Endothelial cell of umbilical vein (primary cell): ENCODE measurements at regions not wholly inside any gene's neighbourhood (a gene's known extent, or its start where the extent isn't known, plus 50 kb on each side); places are given as distances from the start of the nearest gene placed in this dataset.

ENCODE experiments used
- BruUV-seq: library from RNA; stranded (reverse); fragments of 400-500 nt; replicated peaks from 2 replicates; lab custom pipeline; 2021; lab: Mats Ljungman, UMichigan
- CTCF ChIA-PET: fragments of 300-600, 350-600 bp; sonication (Branson Sonifier 250); formaldehyde crosslinking; loops from one replicate; lab custom pipeline; 2021; ENCODE audit warnings: antibody characterized with exemption, inconsistent platforms; lab: Charles Lee
- POLR2A ChIA-PET: fragments of 300-600, 350-600 bp; sonication (Branson Sonifier 250); formaldehyde crosslinking; loops from one replicate; lab custom pipeline; 2021; ENCODE audit warnings: antibody characterized with exemption, inconsistent platforms; lab: Charles Lee
- DNase-seq: peaks from one replicate; pipeline ENCODE4 v3.0.0-alpha.2; 2011; ENCODE audit warnings: low read depth, low spot score
- FAIRE-seq: peaks from 2 replicates; lab custom pipeline; 2011; peaks lifted over from hg19 to GRCh38; lab: Jason Lieb, UNC
- H2AFZ ChIP-seq: 2 replicates; pipeline ENCODE4 v1.6.0; 2012; ENCODE audit warnings: low read depth, low read length, control low read depth, inconsistent platforms
- H3K27ac ChIP-seq: 2 replicates; pipeline ENCODE4 v1.5.1; 2011; ENCODE audit warnings: low read depth, mild to moderate bottlenecking, control low read depth, low read length, moderate library complexity; ENCODE audit not compliant: insufficient read depth
- H3K27me3 ChIP-seq, 2 experiments: 2 replicates each; pipeline versions ENCODE4 v1.6.0 to v1.6.1; 2011; ENCODE audit warnings: low read length in 2 of 2, mixed read lengths in 1 of 2; ENCODE audit not compliant: control insufficient read depth in 2 of 2, insufficient read depth in 2 of 2
- H3K36me3 ChIP-seq, 2 experiments: 2 replicates in 1 of 2; 3 replicates in 1 of 2; pipeline ENCODE4 v1.5.1; 2011; ENCODE audit warnings: low read length in 2 of 2, mild to moderate bottlenecking in 1 of 2, moderate library complexity in 1 of 2; ENCODE audit not compliant: control insufficient read depth in 2 of 2, insufficient read depth in 2 of 2; ENCODE audit errors: extremely low read depth in 1 of 2
- H3K4me1 ChIP-seq: 3 replicates; pipeline ENCODE4 v1.5.1; 2011; ENCODE audit warnings: mild to moderate bottlenecking, low read length; ENCODE audit not compliant: control insufficient read depth, insufficient read depth; ENCODE audit errors: extremely low read depth
- H3K4me2 ChIP-seq: 2 replicates; pipeline ENCODE4 v1.6.1; 2011; ENCODE audit warnings: low read length, control low read depth, mixed read lengths; ENCODE audit not compliant: insufficient read depth
- H3K4me3 ChIP-seq, 3 experiments: fragments of 200-600 bp in 1 of 3; sonication (generic), shearing (Covaris generic) in 1 of 3; replicated peaks in 1 of 3; 2 replicates each; pipeline ENCODE4 v1.5.1; 2011 to 2016; ENCODE audit warnings: control low read depth in 3 of 3, low read length in 3 of 3, mild to moderate bottlenecking in 2 of 3, inconsistent platforms in 1 of 3, low read depth in 1 of 3, moderate library complexity in 1 of 3; ENCODE audit not compliant: insufficient read depth in 1 of 3
- H3K79me2 ChIP-seq: 2 replicates; pipeline ENCODE4 v1.6.0; 2012; ENCODE audit warnings: low read length, inconsistent platforms; ENCODE audit not compliant: control insufficient read depth, insufficient read depth
- H3K9ac ChIP-seq: replicated peaks from 2 replicates; pipeline ENCODE3; 2011; ENCODE audit warnings: low read length, control low read depth; ENCODE audit not compliant: insufficient read depth; ENCODE audit errors: extremely low read depth
- H3K9me1 ChIP-seq: replicated peaks from 3 replicates; pipeline ENCODE4 v1.6.0; 2011; ENCODE audit warnings: mild to moderate bottlenecking, low read length; ENCODE audit not compliant: control insufficient read depth, insufficient read depth; ENCODE audit errors: extremely low read depth
- H3K9me3 ChIP-seq: replicated peaks from 2 replicates; pipeline ENCODE4 v1.5.1; 2012; ENCODE audit warnings: low read length, inconsistent platforms; ENCODE audit not compliant: control insufficient read depth, insufficient read depth
- H4K20me1 ChIP-seq: replicated peaks from 2 replicates; pipeline ENCODE3; 2011; ENCODE audit warnings: mild to moderate bottlenecking, low read length; ENCODE audit not compliant: control insufficient read depth, insufficient read depth; ENCODE audit errors: extremely low read depth
- FOS ChIP-seq: IDR thresholded peaks from 2 replicates; pipeline ENCODE4 v1.6.1; 2011; ENCODE audit warnings: mild to moderate bottlenecking, low read length, moderate library complexity, borderline replicate concordance; ENCODE audit not compliant: insufficient read depth
- GATA2 ChIP-seq: IDR thresholded peaks from 2 replicates; pipeline ENCODE4 v1.7.0; 2011; ENCODE audit warnings: low read depth, mild to moderate bottlenecking, moderate library complexity, mixed read lengths, low read length; ENCODE audit not compliant: insufficient read length, insufficient read depth
- JUN ChIP-seq: IDR thresholded peaks from 2 replicates; pipeline ENCODE4 v1.6.1; 2011; ENCODE audit warnings: borderline replicate concordance, low read depth; ENCODE audit not compliant: insufficient read length, insufficient read depth
- MYC ChIP-seq: IDR thresholded peaks from one replicate; pipeline ENCODE4 v1.6.1; 2011; ENCODE audit warnings: mild to moderate bottlenecking, low read depth, low read length
- POLR2AphosphoS5 ChIP-seq: IDR thresholded peaks from 2 replicates; pipeline ENCODE4 v1.6.1; 2012; ENCODE audit warnings: low read depth, mild to moderate bottlenecking, control low read depth, low read length, moderate library complexity; ENCODE audit not compliant: insufficient read depth
- dilution Hi-C: fragments of 300-500 bp; cut with MboI; formaldehyde crosslinking; loops from one replicate; pipeline ENCODE4 v1.15.0; 2019; ENCODE audit warnings: low sequenced_read_pairs; ENCODE audit not compliant: extremely low pct_ligation_motif_present
- intact Hi-C: fragments of 100-400 bp; cut with micrococcal nuclease; formaldehyde crosslinking; loops from one replicate; pipeline ENCODE4 v1.10.0; 2022
- TF ChIP-seq, protein P1 (sequence below): IDR thresholded peaks from 2 replicates; pipeline ENCODE4 v1.6.1; 2011; ENCODE audit not compliant: insufficient read depth, insufficient read length
- TF ChIP-seq, protein P2 (sequence below), 2 donors: IDR thresholded peaks; 1 replicate in 1 of 2; 2 replicates in 1 of 2; pipeline ENCODE4 v1.5.1; 2011; ENCODE audit warnings: low read length in 2 of 2, mild to moderate bottlenecking in 2 of 2, moderate library complexity in 2 of 2, control low read depth in 1 of 2, inconsistent platforms in 1 of 2, low read depth in 1 of 2; ENCODE audit not compliant: insufficient read depth in 1 of 2; ENCODE audit errors: extremely low read depth in 1 of 2

DNA sequence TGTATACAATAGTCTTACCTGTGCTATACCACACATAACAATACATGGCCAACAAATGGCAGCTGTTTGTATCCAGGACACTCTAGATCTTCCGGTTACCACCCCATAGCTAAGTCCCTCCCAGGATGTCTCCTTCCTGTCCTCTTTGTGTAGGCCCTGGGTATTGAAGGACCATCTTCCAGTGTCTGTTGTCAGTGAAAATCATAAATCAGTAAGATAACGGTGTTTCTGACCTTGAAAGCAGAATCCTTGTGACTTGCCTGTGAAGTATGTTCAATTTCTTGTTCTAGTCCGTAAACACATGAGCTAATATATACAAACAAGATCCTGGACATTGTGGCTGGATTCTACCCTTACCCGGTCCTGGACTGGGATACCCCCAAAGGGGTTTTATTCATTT is 462.8 kb downstream of the NTRK3 start:
- no peak for DNase-seq
- Histone ChIP-seq H3K9me1 (no peaks in the 10 kb centered on the region), H3K9ac (no peak overlapping the region), H3K4me1 (no peaks in the 10 kb centered on the region), H3K27ac (no peak overlapping the region), H3K4me3 (no peak overlapping the region), H3K4me2 (no peak overlapping the region), H4K20me1 (no peaks in the 10 kb centered on the region), H3K79me2 (no peaks in the 10 kb centered on the region), H3K9me3 (no peaks in the 10 kb centered on the region), H3K27me3 (no peaks in the 10 kb centered on the region), H2AFZ (no peak overlapping the region), H3K36me3 (no peaks in the 10 kb centered on the region)
- TF ChIP-seq MYC (no peak), JUN (no peak), FOS (no peak), POLR2AphosphoS5 (no peak), GATA2 (no peak)
- TF ChIP-seq, protein P1, sequence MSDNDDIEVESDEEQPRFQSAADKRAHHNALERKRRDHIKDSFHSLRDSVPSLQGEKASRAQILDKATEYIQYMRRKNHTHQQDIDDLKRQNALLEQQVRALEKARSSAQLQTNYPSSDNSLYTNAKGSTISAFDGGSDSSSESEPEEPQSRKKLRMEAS, result no peak
- TF ChIP-seq, protein P2, sequence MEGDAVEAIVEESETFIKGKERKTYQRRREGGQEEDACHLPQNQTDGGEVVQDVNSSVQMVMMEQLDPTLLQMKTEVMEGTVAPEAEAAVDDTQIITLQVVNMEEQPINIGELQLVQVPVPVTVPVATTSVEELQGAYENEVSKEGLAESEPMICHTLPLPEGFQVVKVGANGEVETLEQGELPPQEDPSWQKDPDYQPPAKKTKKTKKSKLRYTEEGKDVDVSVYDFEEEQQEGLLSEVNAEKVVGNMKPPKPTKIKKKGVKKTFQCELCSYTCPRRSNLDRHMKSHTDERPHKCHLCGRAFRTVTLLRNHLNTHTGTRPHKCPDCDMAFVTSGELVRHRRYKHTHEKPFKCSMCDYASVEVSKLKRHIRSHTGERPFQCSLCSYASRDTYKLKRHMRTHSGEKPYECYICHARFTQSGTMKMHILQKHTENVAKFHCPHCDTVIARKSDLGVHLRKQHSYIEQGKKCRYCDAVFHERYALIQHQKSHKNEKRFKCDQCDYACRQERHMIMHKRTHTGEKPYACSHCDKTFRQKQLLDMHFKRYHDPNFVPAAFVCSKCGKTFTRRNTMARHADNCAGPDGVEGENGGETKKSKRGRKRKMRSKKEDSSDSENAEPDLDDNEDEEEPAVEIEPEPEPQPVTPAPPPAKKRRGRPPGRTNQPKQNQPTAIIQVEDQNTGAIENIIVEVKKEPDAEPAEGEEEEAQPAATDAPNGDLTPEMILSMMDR (IDR thresholded peaks at IDR 0.05; ENCODE audit: extremely low read depth in 1 of 2, insufficient read depth in 1 of 2, low read depth in 1 of 2, low read length in 2 of 2), result no peak
- dilution Hi-C loops (no loop called here), intact Hi-C loops (no loop called here)
- ChIA-PET CTCF (no interaction called here), POLR2A (no interaction called here)
- BruUV-seq, result no TSS peak
- FAIRE-seq, result no peak
